LNCAP (cell line): ENCODE measurements at regions not wholly inside any gene's neighbourhood (a gene's known extent, or its start where the extent isn't known, plus 50 kb on each side); places are given as distances from the start of the nearest gene placed in this dataset.

Experiments used
- CTCF ChIP-seq: fragments of 450-650 bp; IDR thresholded peaks from 2 replicates; pipeline ENCODE4 v1.5.1; 2017; ENCODE audit warnings: mild to moderate bottlenecking

- TF ChIP-seq CTCF = peak; percentile 59
Measured at GRCh38 chr6:94254689-94255088, 835.3 kb upstream of the EPHA7 start.

- TF ChIP-seq CTCF = no peak
Measured at GRCh38 chr6:94251878-94252277, 832.5 kb upstream of the EPHA7 start.

GRCh38 chr6:94245395-94245794 lies 826.0 kb upstream of the EPHA7 start:
- TF ChIP-seq CTCF = no peak

- no peak for TF ChIP-seq CTCF
Measured at GRCh38 chr6:94238868-94239267, 819.5 kb upstream of the EPHA7 start.

GRCh38 chr6:94227741-94228140 lies 808.4 kb upstream of the EPHA7 start:
- TF ChIP-seq CTCF = no peak

GRCh38 chr6:94217836-94218235 lies 798.5 kb upstream of the EPHA7 start:
- TF ChIP-seq CTCF = no peak

- TF ChIP-seq CTCF = no peak
Measured at GRCh38 chr6:94215552-94215951, 796.2 kb upstream of the EPHA7 start.

GRCh38 chr6:94213226-94213625 lies 793.9 kb upstream of the EPHA7 start:
- TF ChIP-seq CTCF = no peak
